B cell (primary cell): ENCODE measurements at regions not wholly inside any gene's neighbourhood (a gene's known extent, or its start where the extent isn't known, plus 50 kb on each side); places are given as distances from the start of the nearest gene placed in this dataset.

Experiments
- ATAC-seq: fragments of 200-7000 bp; cut with Tn5 transposase; one replicate; pipeline ENCODE4 v1.10.0; 2021; ENCODE audit warnings: low read depth, mild to moderate bottlenecking, moderate number of reproducible peaks, moderate library complexity
- CTCF ChIA-PET: fragments of 350-600 bp; sonication (Branson Sonifier 250); formaldehyde crosslinking; loops from one replicate; lab custom pipeline; 2021; ENCODE audit warnings: antibody characterized with exemption, inconsistent platforms; lab: Charles Lee
- POLR2A ChIA-PET: fragments of 350-600 bp; sonication (Branson Sonifier 250); formaldehyde crosslinking; loops from one replicate; lab custom pipeline; 2021; ENCODE audit warnings: antibody characterized with exemption; lab: Charles Lee
- DNase-seq: peaks from one replicate; pipeline ENCODE4 v3.0.0; 2013
- H2AFZ ChIP-seq: 2 replicates; pipeline ENCODE4 v1.6.1; 2012; ENCODE audit warnings: mild to moderate bottlenecking, low read depth, low read length; ENCODE audit not compliant: insufficient read depth, poor library complexity, severe bottlenecking
- H3K27ac ChIP-seq, 2 donors: 1 replicate in 1 of 2; 2 replicates in 1 of 2; pipeline ENCODE4 v1.5.1; 2012 to 2013; ENCODE audit warnings: low read length in 2 of 2, mild to moderate bottlenecking in 2 of 2, moderate library complexity in 1 of 2
- H3K27me3 ChIP-seq, 4 experiments: fragments of 200-600 bp in 1 of 4; sonication (generic) in 1 of 4; replicated peaks in 1 of 4; 1 replicate in 2 of 4; 2 replicates in 2 of 4; pipeline versions ENCODE4 v1.6.1 to v1.7.0; 2013 to 2016; ENCODE audit warnings: low read length in 3 of 4, mild to moderate bottlenecking in 2 of 4, mixed read lengths in 1 of 4, moderate library complexity in 1 of 4; ENCODE audit not compliant: insufficient read depth in 4 of 4, control insufficient read depth in 3 of 4; ENCODE audit errors: control extremely low read depth in 1 of 4
- H3K36me3 ChIP-seq, 2 experiments: replicated peaks in 1 of 2; 1 replicate in 1 of 2; 2 replicates in 1 of 2; pipeline versions ENCODE4 v1.6.1 to v1.7.1; 2013; ENCODE audit warnings: low read length in 1 of 2; ENCODE audit not compliant: insufficient read depth in 2 of 2, control insufficient read depth in 1 of 2; ENCODE audit errors: control extremely low read depth in 1 of 2, extremely low read depth in 1 of 2
- H3K4me1 ChIP-seq, 2 donors: fragments of 200-600 bp in 1 of 2; sonication (generic) in 1 of 2; 1 replicate in 1 of 2; 2 replicates in 1 of 2; pipeline versions ENCODE4 v1.5.1 to v1.6.1; 2013 to 2017; ENCODE audit warnings: low read length in 2 of 2; ENCODE audit not compliant: control insufficient read depth in 2 of 2, insufficient read depth in 2 of 2
- H3K4me2 ChIP-seq: replicated peaks from 2 replicates; pipeline ENCODE3; 2012; ENCODE audit warnings: mild to moderate bottlenecking, low read depth, low read length; ENCODE audit not compliant: poor library complexity, severe bottlenecking
- H3K4me3 ChIP-seq, 5 experiments: fragments of 200-600 bp in 1 of 5; sonication (generic) in 1 of 5; 1 replicate in 3 of 5; 2 replicates in 2 of 5; pipeline versions ENCODE4 v1.5.1 to v1.7.0; 2011 to 2016; ENCODE audit warnings: low read length in 4 of 5, mild to moderate bottlenecking in 4 of 5, low read depth in 2 of 5, control low read depth in 1 of 5, moderate library complexity in 1 of 5; ENCODE audit not compliant: insufficient read depth in 1 of 5; ENCODE audit errors: control extremely low read depth in 1 of 5, extremely low read depth in 1 of 5
- H3K79me2 ChIP-seq: fragments of 200-600 bp; sonication (generic); one replicate; pipeline ENCODE4 v1.6.0; 2016; ENCODE audit warnings: low read length; ENCODE audit not compliant: control insufficient read depth, insufficient read depth
- H3K9ac ChIP-seq: fragments of 200-600 bp; sonication (generic); 2 replicates; pipeline ENCODE4 v1.6.1; 2017; ENCODE audit warnings: mild to moderate bottlenecking, low read length, moderate library complexity
- H3K9me3 ChIP-seq, 3 donors: one replicate each; pipeline versions ENCODE4 v1.6.1 to v1.7.1; 2013; ENCODE audit warnings: low read length in 2 of 3; ENCODE audit not compliant: control insufficient read depth in 2 of 3, insufficient read depth in 1 of 3; ENCODE audit errors: control extremely low read depth in 1 of 3
- H4K20me1 ChIP-seq: 2 replicates; pipeline ENCODE4 v1.6.0; 2012; ENCODE audit warnings: mild to moderate bottlenecking, low read length; ENCODE audit not compliant: insufficient read depth, control insufficient read depth, poor library complexity, severe bottlenecking
- H3K27ac Mint-ChIP-seq: one replicate; pipeline ENCODE4 v1.8.0; 2021; ENCODE audit warnings: mixed read lengths
- H3K27me3 Mint-ChIP-seq: one replicate; pipeline ENCODE4 v1.8.0; 2021; ENCODE audit warnings: mixed read lengths
- H3K4me1 Mint-ChIP-seq: one replicate; pipeline ENCODE4 v1.8.0; 2021; ENCODE audit warnings: mixed read lengths
- H3K4me3 Mint-ChIP-seq: one replicate; pipeline ENCODE4 v1.8.0; 2021; ENCODE audit warnings: mixed read lengths
- H3K9me3 Mint-ChIP-seq: one replicate; pipeline ENCODE4 v1.8.0; 2022; ENCODE audit warnings: mixed read lengths; ENCODE audit not compliant: insufficient read depth
- EZH2 ChIP-seq: IDR thresholded peaks from 2 replicates; pipeline ENCODE4 v1.6.1; 2012; ENCODE audit warnings: borderline replicate concordance, low read depth, mild to moderate bottlenecking, moderate library complexity, low read length; ENCODE audit not compliant: insufficient read depth, poor library complexity, severe bottlenecking
- WGBS: methylation state at CpG from one replicate; pipeline ENCODE4 v1.1.5; 2013; ENCODE audit warnings: missing lambda C conversion rate; ENCODE audit not compliant: insufficient coverage; 5-methylcytosine and 5-hydroxymethylcytosine counted together
- intact Hi-C: fragments of 100-400 bp; cut with micrococcal nuclease; formaldehyde crosslinking; loops from one replicate; pipeline ENCODE4 v1.10.0; 2022
- TF ChIP-seq, protein P1 (sequence below): fragments of 200-600 bp; IDR thresholded peaks from one replicate; pipeline ENCODE4 v1.8.0; 2022; ENCODE audit warnings: antibody characterized with exemption, mild to moderate bottlenecking

DNA sequence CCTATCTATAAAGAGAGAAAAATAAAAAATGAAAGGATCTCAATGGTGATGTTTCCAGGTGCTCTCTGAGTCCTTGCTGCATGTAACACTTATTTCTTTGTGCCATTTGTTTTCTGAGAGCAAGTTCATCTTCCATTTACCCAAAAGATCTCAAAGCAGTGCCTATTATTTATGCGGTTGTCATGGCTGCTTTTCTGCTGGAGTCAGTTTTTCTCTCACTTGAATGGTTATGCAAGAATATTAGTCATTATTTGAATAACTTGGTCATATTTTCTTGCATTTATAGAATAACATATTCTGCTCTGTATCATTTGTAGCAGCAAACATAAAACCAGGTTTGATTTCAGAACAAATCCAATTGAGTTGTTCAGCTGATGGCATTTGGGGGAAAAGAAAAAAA lies 141.8 kb upstream of the G2E3 start:
- H3K27ac ChIP-seq = no peak overlapping the region
- H3K27ac Mint-ChIP-seq = no peak overlapping the region
- no peak overlapping the region for H3K9ac ChIP-seq
- H3K4me3 ChIP-seq = no peak overlapping the region
- H3K9me3 ChIP-seq = no peaks in the 10 kb centered on the region
- DNase-seq = no peak
- H3K4me3 Mint-ChIP-seq = no peak overlapping the region
- ChIA-PET CTCF (no interaction called here), POLR2A (no interaction called here)
- H3K4me1 Mint-ChIP-seq = no peaks in the 10 kb centered on the region
- no peak overlapping the region for H2AFZ ChIP-seq
- no peak for ATAC-seq
- peaks cover 11% of the 10 kb centered on the region for H3K27me3 Mint-ChIP-seq
- H3K79me2 ChIP-seq = no peaks in the 10 kb centered on the region
- H3K4me1 ChIP-seq = no peaks in the 10 kb centered on the region
- intact Hi-C loops = no loop called here
- no peak overlapping the region for H3K4me2 ChIP-seq
- no peaks in the 10 kb centered on the region for H4K20me1 ChIP-seq
- no CpG with 5 or more reads among the region's 1 CpG for WGBS
- TF ChIP-seq, protein P1, sequence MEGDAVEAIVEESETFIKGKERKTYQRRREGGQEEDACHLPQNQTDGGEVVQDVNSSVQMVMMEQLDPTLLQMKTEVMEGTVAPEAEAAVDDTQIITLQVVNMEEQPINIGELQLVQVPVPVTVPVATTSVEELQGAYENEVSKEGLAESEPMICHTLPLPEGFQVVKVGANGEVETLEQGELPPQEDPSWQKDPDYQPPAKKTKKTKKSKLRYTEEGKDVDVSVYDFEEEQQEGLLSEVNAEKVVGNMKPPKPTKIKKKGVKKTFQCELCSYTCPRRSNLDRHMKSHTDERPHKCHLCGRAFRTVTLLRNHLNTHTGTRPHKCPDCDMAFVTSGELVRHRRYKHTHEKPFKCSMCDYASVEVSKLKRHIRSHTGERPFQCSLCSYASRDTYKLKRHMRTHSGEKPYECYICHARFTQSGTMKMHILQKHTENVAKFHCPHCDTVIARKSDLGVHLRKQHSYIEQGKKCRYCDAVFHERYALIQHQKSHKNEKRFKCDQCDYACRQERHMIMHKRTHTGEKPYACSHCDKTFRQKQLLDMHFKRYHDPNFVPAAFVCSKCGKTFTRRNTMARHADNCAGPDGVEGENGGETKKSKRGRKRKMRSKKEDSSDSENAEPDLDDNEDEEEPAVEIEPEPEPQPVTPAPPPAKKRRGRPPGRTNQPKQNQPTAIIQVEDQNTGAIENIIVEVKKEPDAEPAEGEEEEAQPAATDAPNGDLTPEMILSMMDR = no peak
- no peak for TF ChIP-seq EZH2
- no peaks in the 10 kb centered on the region for H3K36me3 ChIP-seq
- H3K27me3 ChIP-seq = no peaks in the 10 kb centered on the region
- H3K9me3 Mint-ChIP-seq = no peaks in the 10 kb centered on the region

DNA sequence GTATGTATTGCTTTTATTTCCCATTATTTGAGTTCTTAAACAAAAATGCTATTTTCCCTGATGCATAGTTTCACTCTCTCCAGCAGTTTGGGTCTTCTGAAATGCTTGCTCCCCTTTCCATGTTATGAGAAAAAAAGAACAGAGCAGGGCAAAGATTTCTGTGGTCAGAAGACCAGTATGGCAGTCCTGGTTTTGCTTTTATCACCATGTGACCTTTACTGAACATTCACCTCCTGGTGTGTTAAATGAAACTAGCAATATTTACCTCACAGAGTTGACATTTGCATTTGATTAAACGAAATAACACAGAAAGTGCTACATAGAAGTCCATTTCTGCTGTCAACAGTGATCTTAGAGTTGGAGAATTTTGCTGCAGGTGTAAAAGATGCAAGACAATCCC lies 141.0 kb upstream of the G2E3 start:
- Histone ChIP-seq H3K4me1 (no peaks in the 10 kb centered on the region), H3K4me3 (no peak overlapping the region), H2AFZ (no peak overlapping the region), H3K4me2 (no peak overlapping the region), H3K27me3 (no peaks in the 10 kb centered on the region), H3K27ac (no peak overlapping the region), H3K9ac (no peak overlapping the region), H4K20me1 (no peaks in the 10 kb centered on the region), H3K36me3 (no peaks in the 10 kb centered on the region), H3K9me3 (no peaks in the 10 kb centered on the region), H3K79me2 (no peaks in the 10 kb centered on the region)
- intact Hi-C loops = no loop called here
- ATAC-seq (no peak), DNase-seq (no peak)
- WGBS = no CpG with 5 or more reads among the region's 1 CpG
- TF ChIP-seq, protein P1 = no peak
- TF ChIP-seq EZH2 = no peak
- H3K27me3 Mint-ChIP-seq = peaks cover 11% of the 10 kb centered on the region
- no peak overlapping the region for H3K27ac Mint-ChIP-seq
- ChIA-PET CTCF (no interaction called here), POLR2A (no interaction called here)
- no peak overlapping the region for H3K4me3 Mint-ChIP-seq
- H3K9me3 Mint-ChIP-seq = no peaks in the 10 kb centered on the region
- H3K4me1 Mint-ChIP-seq = no peaks in the 10 kb centered on the region
